Caki2 (cell line): ENCODE measurements at regions not wholly inside any gene's neighbourhood (a gene's known extent, or its start where the extent isn't known, plus 50 kb on each side); places are given as distances from the start of the nearest gene placed in this dataset.
A peak's percentile ranks its signal among the peaks of the same experiment; 100 is the strongest.

ENCODE experiments used
- DNase-seq: peaks from one replicate; pipeline ENCODE4 v3.0.0-alpha.2; 2015; ENCODE audit warnings: low read depth
- in situ Hi-C: cut with HindIII; loops from 2 replicates; pipeline ENCODE4 v1.10.0; 2016; ENCODE audit warnings: low sequenced_read_pairs, low pct_unique_long_range_greater_than_20kb, mixed read lengths

GRCh38 chr21:38937844-38938243 is 132.1 kb downstream of the ETS2 start:
- DNase-seq: no peak
- in situ Hi-C loops: no loop called here

- no peak for DNase-seq
- in situ Hi-C loops: no loop called here
These were observed 131.6 kb downstream of the ETS2 start for GRCh38 chr21:38937286-38937790.

GRCh38 chr21:38936240-38936639 is 130.5 kb downstream of the ETS2 start:
- DNase-seq: no peak
- in situ Hi-C loops: no loop called here

GRCh38 chr21:38933731-38934130 is 128.0 kb downstream of the ETS2 start:
- in situ Hi-C loops: no loop called here
- no peak for DNase-seq

- no peak for DNase-seq
- in situ Hi-C loops: no loop called here
These were observed 125.6 kb downstream of the ETS2 start for GRCh38 chr21:38931291-38931690.

GRCh38 chr21:38930853-38931252 is 125.1 kb downstream of the ETS2 start:
- no peak for DNase-seq
- in situ Hi-C loops: no loop called here

GRCh38 chr21:38930066-38930465 is 124.3 kb downstream of the ETS2 start:
- in situ Hi-C loops: no loop called here

GRCh38 chr21:38929652-38930051 is 123.9 kb downstream of the ETS2 start:
- no peak for DNase-seq
- in situ Hi-C loops: no loop called here

More at GRCh38 chr21:38930066-38930465, 124.3 kb downstream of the ETS2 start:
- DNase-seq: no peak

GRCh38 chr21:38929142-38929541 is 123.4 kb downstream of the ETS2 start:
- no peak for DNase-seq
- in situ Hi-C loops: no loop called here

- in situ Hi-C loops: no loop called here
These were observed 122.0 kb downstream of the ETS2 start for GRCh38 chr21:38927776-38928175.

GRCh38 chr21:38925923-38926322 is 120.2 kb downstream of the ETS2 start:
- in situ Hi-C loops: no loop called here
- DNase-seq: no peak

More at GRCh38 chr21:38927776-38928175, 122.0 kb downstream of the ETS2 start:
- DNase-seq: no peak

GRCh38 chr21:38925478-38925877 is 119.7 kb downstream of the ETS2 start:
- no peak for DNase-seq
- in situ Hi-C loops: no loop called here

- no peak for DNase-seq
- in situ Hi-C loops: no loop called here
These were observed 119.2 kb downstream of the ETS2 start for GRCh38 chr21:38924954-38925353.

GRCh38 chr21:38923429-38923828 is 117.7 kb downstream of the ETS2 start:
- DNase-seq: no peak
- in situ Hi-C loops: no loop called here

- DNase-seq: no peak
- in situ Hi-C loops: no loop called here
These were observed 116.9 kb downstream of the ETS2 start for GRCh38 chr21:38922474-38923235.

GRCh38 chr21:38921511-38922251 is 116.0 kb downstream of the ETS2 start:
- peak; percentile 12 for DNase-seq
- in situ Hi-C loops: no loop called here

GRCh38 chr21:38920631-38921398 is 115.1 kb downstream of the ETS2 start:
- peak; percentile 19 for DNase-seq
- in situ Hi-C loops: no loop called here

GRCh38 chr21:38918607-38919346 is 113.0 kb downstream of the ETS2 start:
- in situ Hi-C loops: no loop called here
- peak; percentile 55 for DNase-seq
